CD4-positive, alpha-beta T cell (primary cell): ENCODE measurements at regions not wholly inside any gene's neighbourhood (a gene's known extent, or its start where the extent isn't known, plus 50 kb on each side); places are given as distances from the start of the nearest gene placed in this dataset.

Experiments used
- ATAC-seq: fragments of 200-7000 bp; cut with Tn5 transposase; one replicate; pipeline ENCODE4 v1.10.0; 2022; ENCODE audit warnings: mild to moderate bottlenecking; ENCODE audit not compliant: poor library complexity
- CTCF ChIA-PET: fragments of 350-600 bp; sonication (Branson Sonifier 250); formaldehyde crosslinking; loops from one replicate; lab custom pipeline; 2021; ENCODE audit warnings: antibody characterized with exemption, inconsistent platforms; lab: Charles Lee
- POLR2A ChIA-PET: fragments of 350-600 bp; sonication (Branson Sonifier 250); formaldehyde crosslinking; loops from one replicate; lab custom pipeline; 2021; ENCODE audit warnings: antibody characterized with exemption, inconsistent platforms; lab: Charles Lee
- DNase-seq, 14 experiments: peaks; one replicate each; pipeline ENCODE4 v3.0.0-alpha.2; 2013 to 2020; ENCODE audit warnings: mixed read lengths in 2 of 14
- H3K27ac ChIP-seq, 2 donors: one replicate each; pipeline versions ENCODE4 v1.5.1 to v1.7.0; 2013; ENCODE audit warnings: low read length in 2 of 2, low read depth in 1 of 2, mild to moderate bottlenecking in 1 of 2
- H3K27me3 ChIP-seq, 2 experiments: 1 replicate in 1 of 2; 2 replicates in 1 of 2; pipeline versions ENCODE4 v1.6.1 to v1.7.0; 2013; ENCODE audit warnings: low read length in 2 of 2, control low read depth in 1 of 2, mild to moderate bottlenecking in 1 of 2, moderate library complexity in 1 of 2; ENCODE audit not compliant: insufficient read depth in 2 of 2, control insufficient read depth in 1 of 2
- H3K36me3 ChIP-seq: one replicate; pipeline ENCODE4 v1.6.1; 2013; ENCODE audit warnings: low read length, control low read depth; ENCODE audit not compliant: insufficient read depth
- H3K4me1 ChIP-seq: one replicate; pipeline ENCODE4 v1.6.1; 2013; ENCODE audit warnings: low read length, control low read depth; ENCODE audit not compliant: insufficient read depth
- H3K4me3 ChIP-seq: one replicate; pipeline ENCODE4 v1.5.1; 2013; ENCODE audit warnings: mild to moderate bottlenecking, low read length, moderate library complexity
- H3K9me3 ChIP-seq, 2 experiments: 1 replicate in 1 of 2; 2 replicates in 1 of 2; pipeline versions ENCODE4 v1.6.1 to v1.7.0; 2013; ENCODE audit warnings: low read length in 2 of 2, mild to moderate bottlenecking in 2 of 2, control low read depth in 1 of 2, moderate library complexity in 1 of 2; ENCODE audit not compliant: control insufficient read depth in 1 of 2, insufficient read depth in 1 of 2
- H3K27ac Mint-ChIP-seq: one replicate; pipeline ENCODE4 v1.8.0; 2020; ENCODE audit warnings: mixed read lengths
- H3K27me3 Mint-ChIP-seq: one replicate; pipeline ENCODE4 v1.8.0; 2021; ENCODE audit warnings: mixed read lengths
- H3K36me3 Mint-ChIP-seq: one replicate; pipeline ENCODE4 v1.8.0; 2021; ENCODE audit warnings: low read depth, mixed read lengths
- H3K4me1 Mint-ChIP-seq: one replicate; pipeline ENCODE4 v1.8.0; 2021; ENCODE audit warnings: low read depth, mixed read lengths
- H3K4me3 Mint-ChIP-seq: one replicate; pipeline ENCODE4 v1.8.0; 2020; ENCODE audit warnings: mild to moderate bottlenecking, mixed read lengths
- H3K9me3 Mint-ChIP-seq: one replicate; pipeline ENCODE4 v1.8.0; 2020; ENCODE audit warnings: mixed read lengths
- CTCF ChIP-seq: fragments of 200-600 bp; IDR thresholded peaks from one replicate; pipeline ENCODE4 v1.8.0; 2022; ENCODE audit warnings: antibody characterized with exemption, mild to moderate bottlenecking
- intact Hi-C, 2 experiments: fragments of 100-400 bp; cut with DNase I in 1 of 2; cut with micrococcal nuclease in 1 of 2; formaldehyde crosslinking; loops; one replicate each; pipeline versions ENCODE4 v1.15.1 to v1.9.0; 2023 to 2025; cut with DNase I, micrococcal nuclease

- TF ChIP-seq CTCF = no peak
- H3K4me3 ChIP-seq = no peak overlapping the region
- ATAC-seq = no peak
- H3K36me3 Mint-ChIP-seq = no peaks in the 10 kb centered on the region
- H3K4me1 ChIP-seq = no peaks in the 10 kb centered on the region
- H3K27ac Mint-ChIP-seq = no peak overlapping the region
- H3K4me1 Mint-ChIP-seq = no peaks in the 10 kb centered on the region
- POLR2A ChIA-PET = no interaction called here
- no peaks in the 10 kb centered on the region for H3K27me3 ChIP-seq
- intact Hi-C loops = no loop called here
- DNase-seq = no peak
- no peak overlapping the region for H3K27ac ChIP-seq
- no peak overlapping the region for H3K4me3 Mint-ChIP-seq
- H3K9me3 Mint-ChIP-seq = peaks cover 11% of the 10 kb centered on the region
- H3K27me3 Mint-ChIP-seq = no peaks in the 10 kb centered on the region
- H3K36me3 ChIP-seq = no peaks in the 10 kb centered on the region
- CTCF ChIA-PET = no interaction called here
- H3K9me3 ChIP-seq = no peaks in the 10 kb centered on the region
These were observed 406.7 kb upstream of the ACTRT1 start for GRCh38 chrX:128458888-128459287.

- POLR2A ChIA-PET = no interaction called here
- no peak overlapping the region for H3K4me3 Mint-ChIP-seq
- no peak overlapping the region for H3K4me3 ChIP-seq
- H3K27ac Mint-ChIP-seq = no peak overlapping the region
- intact Hi-C loops = no loop called here
- no peaks in the 10 kb centered on the region for H3K27me3 Mint-ChIP-seq
- H3K9me3 Mint-ChIP-seq = peaks cover 10% of the 10 kb centered on the region
- no peaks in the 10 kb centered on the region for H3K9me3 ChIP-seq
- H3K4me1 Mint-ChIP-seq = no peaks in the 10 kb centered on the region
- no peaks in the 10 kb centered on the region for H3K36me3 ChIP-seq
- no peaks in the 10 kb centered on the region for H3K27me3 ChIP-seq
- H3K27ac ChIP-seq = no peak overlapping the region
- no peak for ATAC-seq
- TF ChIP-seq CTCF = no peak
- no peak for DNase-seq
- H3K36me3 Mint-ChIP-seq = no peaks in the 10 kb centered on the region
- no peaks in the 10 kb centered on the region for H3K4me1 ChIP-seq
- CTCF ChIA-PET = no interaction called here
These were observed 405.5 kb upstream of the ACTRT1 start for GRCh38 chrX:128457674-128458073.

DNA sequence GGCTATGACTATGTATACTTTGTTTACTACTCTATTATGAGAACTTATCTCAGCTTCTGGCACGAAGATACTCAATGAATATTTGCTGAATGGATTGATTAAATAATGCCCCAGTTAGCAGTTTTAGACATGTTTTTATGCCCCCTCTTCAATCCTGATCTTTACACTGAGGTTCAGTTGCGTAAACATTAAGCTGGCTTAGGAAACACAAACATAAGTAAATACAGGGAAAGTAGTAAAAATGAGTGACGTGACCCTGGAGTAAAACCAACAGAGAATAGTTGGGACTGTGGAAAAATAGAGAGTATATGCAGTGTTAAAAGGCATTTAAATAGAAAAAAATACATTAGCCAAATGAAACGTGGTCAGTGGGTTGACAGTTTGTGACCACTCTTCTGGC is 387.0 kb upstream of the ACTRT1 start:
- ChIA-PET CTCF (no interaction called here), POLR2A (no interaction called here)
- no peaks in the 10 kb centered on the region for H3K27me3 ChIP-seq
- H3K27ac ChIP-seq = no peak overlapping the region
- TF ChIP-seq CTCF = no peak
- intact Hi-C loops = no loop called here
- ATAC-seq (no peak), DNase-seq (no peak)
- no peaks in the 10 kb centered on the region for H3K36me3 ChIP-seq
- no peaks in the 10 kb centered on the region for H3K9me3 Mint-ChIP-seq
- no peak overlapping the region for H3K4me3 ChIP-seq
- H3K36me3 Mint-ChIP-seq = no peaks in the 10 kb centered on the region
- no peaks in the 10 kb centered on the region for H3K4me1 Mint-ChIP-seq
- H3K4me1 ChIP-seq = no peaks in the 10 kb centered on the region
- no peaks in the 10 kb centered on the region for H3K27me3 Mint-ChIP-seq
- no peak overlapping the region for H3K4me3 Mint-ChIP-seq
- no peaks in the 10 kb centered on the region for H3K9me3 ChIP-seq
- no peak overlapping the region for H3K27ac Mint-ChIP-seq
